Activated CD4-positive, CD25-positive, alpha-beta regulatory T cell (primary cell): ENCODE measurements at regions not wholly inside any gene's neighbourhood (a gene's known extent, or its start where the extent isn't known, plus 50 kb on each side); places are given as distances from the start of the nearest gene placed in this dataset.

Experiments used
- DNase-seq, 4 experiments: peaks; one replicate each; lab custom pipeline; 2025; lab: John Stamatoyannopoulos, UW

GRCh38 chr9:29701559-29701958 is 2128.3 kb upstream of the C9orf72 start:
- DNase-seq, result no peak

GRCh38 chr9:29701971-29702370 is 2128.7 kb upstream of the C9orf72 start:
- DNase-seq, result no peak

- no peak for DNase-seq
Measured at GRCh38 chr9:29714860-29715259, 2141.6 kb upstream of the C9orf72 start.

- DNase-seq, result no peak
Measured at GRCh38 chr9:29717631-29718030, 2144.3 kb upstream of the C9orf72 start.

- DNase-seq, result no peak
Measured at GRCh38 chr9:29730163-29730562, 2156.9 kb upstream of the C9orf72 start.

- no peak for DNase-seq
Measured at GRCh38 chr9:29740518-29740917, 2167.2 kb upstream of the C9orf72 start.

- DNase-seq, result no peak
Measured at GRCh38 chr9:29741169-29741568, 2167.9 kb upstream of the C9orf72 start.

- DNase-seq, result no peak
Measured at GRCh38 chr9:29750062-29750461, 2176.8 kb upstream of the C9orf72 start.

GRCh38 chr9:29751226-29751625 is 2177.9 kb upstream of the C9orf72 start:
- no peak for DNase-seq

- DNase-seq, result no peak
Measured at GRCh38 chr9:29753638-29754037, 2180.4 kb upstream of the C9orf72 start.

- no peak for DNase-seq
Measured at GRCh38 chr9:29769019-29769418, 2195.7 kb upstream of the C9orf72 start.

- no peak for DNase-seq
Measured at GRCh38 chr9:29773676-29774075, 2200.4 kb upstream of the C9orf72 start.

GRCh38 chr9:29775491-29775890 is 2202.2 kb upstream of the C9orf72 start:
- DNase-seq, result no peak

GRCh38 chr9:29778281-29778849 is 2205.1 kb upstream of the C9orf72 start:
- DNase-seq, result no peak

GRCh38 chr9:29793970-29794369 is 2220.7 kb upstream of the C9orf72 start:
- no peak for DNase-seq

- DNase-seq, result no peak
Measured at GRCh38 chr9:29796291-29796952, 2223.1 kb upstream of the C9orf72 start.

GRCh38 chr9:29798599-29798998 is 2225.3 kb upstream of the C9orf72 start:
- DNase-seq, result no peak

GRCh38 chr9:29799227-29799626 is 2225.9 kb upstream of the C9orf72 start:
- DNase-seq, result no peak

GRCh38 chr9:29800821-29801220 is 2227.5 kb upstream of the C9orf72 start:
- no peak for DNase-seq

GRCh38 chr9:29802454-29802853 is 2229.2 kb upstream of the C9orf72 start:
- no peak for DNase-seq

GRCh38 chr9:29806937-29807618 is 2233.8 kb upstream of the C9orf72 start:
- DNase-seq, result no peak

- DNase-seq, result no peak
Measured at GRCh38 chr9:29816954-29817703, 2243.8 kb upstream of the C9orf72 start.

GRCh38 chr9:29822458-29822857 is 2249.2 kb upstream of the C9orf72 start:
- DNase-seq, result no peak
